HEK293T (cell line): ENCODE measurements at regions not wholly inside any gene's neighbourhood (a gene's known extent, or its start where the extent isn't known, plus 50 kb on each side); places are given as distances from the start of the nearest gene placed in this dataset.

ENCODE experiments used
- CTCF ChIA-PET: fragments of 350-600 bp; formaldehyde crosslinking; extraction: SDS; loops from one replicate; lab custom pipeline; 2021; ENCODE audit warnings: antibody characterized with exemption, inconsistent platforms; lab: Yijun Ruan, JAX
- POLR2A ChIA-PET: fragments of 350-600 bp; formaldehyde crosslinking; extraction: SDS; loops from one replicate; lab custom pipeline; 2020; ENCODE audit warnings: antibody characterized with exemption, inconsistent platforms; lab: Yijun Ruan, JAX
- DNase-seq: peaks from one replicate; pipeline ENCODE4 v3.0.0; 2012; ENCODE audit warnings: mixed read lengths; ENCODE audit errors: extremely low spot score
- ARNT ChIP-seq: fragments of 450-650 bp; IDR thresholded peaks from 2 replicates; pipeline ENCODE4 v1.6.1; 2017; ENCODE audit warnings: mild to moderate bottlenecking
- BHLHE40 ChIP-seq: fragments of 450-650 bp; IDR thresholded peaks from 2 replicates; pipeline ENCODE4 v1.6.1; 2016; ENCODE audit warnings: mild to moderate bottlenecking, moderate library complexity, borderline replicate concordance
- CTBP1 ChIP-seq: fragments of 450-650 bp; IDR thresholded peaks from 2 replicates; pipeline ENCODE4 v1.6.1; 2016; ENCODE audit warnings: borderline replicate concordance
- ELF4 ChIP-seq: fragments of 450-650 bp; IDR thresholded peaks from 2 replicates; pipeline ENCODE4 v1.6.1; 2017; ENCODE audit warnings: antibody characterized with exemption
- FOXA1 ChIP-seq: fragments of 450-650 bp; IDR thresholded peaks from 2 replicates; pipeline ENCODE4 v1.6.1; 2016; ENCODE audit warnings: mild to moderate bottlenecking
- FOXK2 ChIP-seq: fragments of 450-650 bp; IDR thresholded peaks from 2 replicates; pipeline ENCODE4 v1.6.1; 2016; ENCODE audit warnings: mild to moderate bottlenecking
- FOXM1 ChIP-seq: fragments of 450-650 bp; IDR thresholded peaks from 2 replicates; pipeline ENCODE4 v1.6.1; 2017; ENCODE audit warnings: mild to moderate bottlenecking, borderline replicate concordance
- HDGF ChIP-seq: fragments of 450-650 bp; IDR thresholded peaks from 2 replicates; pipeline ENCODE4 v1.6.1; 2017; ENCODE audit warnings: antibody characterized with exemption, borderline replicate concordance
- L3MBTL2 ChIP-seq: fragments of 450-650 bp; conservative IDR thresholded peaks from 2 replicates; pipeline ENCODE4 v1.6.1; 2016; ENCODE audit warnings: mild to moderate bottlenecking
- LEF1 ChIP-seq: fragments of 450-650 bp; IDR thresholded peaks from 2 replicates; pipeline ENCODE4 v1.6.1; 2017; ENCODE audit warnings: mild to moderate bottlenecking, borderline replicate concordance
- NFRKB ChIP-seq: fragments of 450-650 bp; IDR thresholded peaks from 2 replicates; pipeline ENCODE4 v1.6.1; 2016; ENCODE audit warnings: mild to moderate bottlenecking, moderate library complexity
- PKNOX1 ChIP-seq: fragments of 450-650 bp; IDR thresholded peaks from 2 replicates; pipeline ENCODE4 v1.6.1; 2016
- SP1 ChIP-seq: fragments of 450-650 bp; IDR thresholded peaks from 2 replicates; pipeline ENCODE4 v1.6.1; 2017
- SUZ12 ChIP-seq: fragments of 450-650 bp; IDR thresholded peaks from 2 replicates; pipeline ENCODE4 v1.6.1; 2016; ENCODE audit warnings: mild to moderate bottlenecking
- TARDBP ChIP-seq: fragments of 450-650 bp; IDR thresholded peaks from 2 replicates; pipeline ENCODE4 v1.6.1; 2016
- ZNF384 ChIP-seq: fragments of 450-650 bp; IDR thresholded peaks from 2 replicates; pipeline ENCODE4 v1.6.1; 2016

GRCh38 chr6:21846541-21847451, 253.2 kb downstream of the SOX4 start:
- CTCF ChIA-PET, result interaction anchor here (0.9 kb wide), 1 partner anchor 447 kb away, joined by 3 read pairs; no protein-coding TSS in a partner anchor
- POLR2A ChIA-PET, result interaction anchor here (0.7 to 1.3 kb wide), 2 partner anchors 69 to 253 kb away, joined by 3 to 5 read pairs; partner anchors contain the start of gene SOX4
- TF ChIP-seq FOXA1, result no peak
- TF ChIP-seq SUZ12, result no peak
- peak; percentile 21; the same call in 1 of the 2 replicates for TF ChIP-seq PKNOX1
- TF ChIP-seq HDGF, result no peak
- DNase-seq, result peak; percentile 17

GRCh38 chr6:21847711-21848480, 254.3 kb downstream of the SOX4 start:
- POLR2A ChIA-PET, result interaction anchor here (0.7 to 1.3 kb wide), 2 partner anchors 68 to 254 kb away, joined by 3 to 5 read pairs; partner anchors contain the start of gene SOX4
- TF ChIP-seq ARNT (no peak), CTBP1 (no peak), BHLHE40 (no peak), HDGF (no peak), L3MBTL2 (no peak), PKNOX1 (no peak), ELF4 (no peak), TARDBP (no peak), SP1 (no peak), NFRKB (no peak), FOXA1 (no peak), FOXK2 (no peak), SUZ12 (no peak), ZNF384 (no peak), LEF1 (no peak), FOXM1 (no peak)
- CTCF ChIA-PET, result interaction anchor here (0.7 to 0.9 kb wide), 3 partner anchors 11 to 445 kb away, joined by 3 to 5 read pairs (median 3); no protein-coding TSS in a partner anchor
- DNase-seq, result no peak

GRCh38 chr6:21850691-21851090, 257.1 kb downstream of the SOX4 start:
- no peak for DNase-seq
- ChIA-PET POLR2A (no interaction called here), CTCF (no interaction called here)
- no peak for TF ChIP-seq FOXK2
- no peak for TF ChIP-seq HDGF
- TF ChIP-seq ZNF384, result no peak
- TF ChIP-seq TARDBP, result no peak
- TF ChIP-seq NFRKB, result no peak
- TF ChIP-seq PKNOX1, result no peak

- no peak for DNase-seq
- ChIA-PET POLR2A (no interaction called here), CTCF (interaction anchor here (0.6 kb wide), 1 partner anchor 327 kb away, joined by 3 read pairs; no protein-coding TSS in a partner anchor)
- no peak for TF ChIP-seq FOXA1
These were observed 262.4 kb downstream of the SOX4 start for GRCh38 chr6:21855811-21856455.

GRCh38 chr6:21856456-21856825, 262.9 kb downstream of the SOX4 start:
- ChIA-PET POLR2A (no interaction called here), CTCF (interaction anchor here (0.6 kb wide), 1 partner anchor 328 kb away, joined by 3 read pairs; no protein-coding TSS in a partner anchor)
- no peak for DNase-seq
- TF ChIP-seq FOXA1 (no peak), PKNOX1 (no peak), LEF1 (no peak), HDGF (no peak), SP1 (no peak), TARDBP (no peak), ARNT (no peak), BHLHE40 (no peak), FOXK2 (no peak), ZNF384 (no peak), ELF4 (no peak), SUZ12 (no peak), CTBP1 (no peak), FOXM1 (no peak), L3MBTL2 (no peak)
